H9 (cell line): ENCODE measurements at regions not wholly inside any gene's neighbourhood (a gene's known extent, or its start where the extent isn't known, plus 50 kb on each side); places are given as distances from the start of the nearest gene placed in this dataset.

Experiments
- DNase-seq: peaks from one replicate; pipeline ENCODE4 v3.0.0-alpha.2; 2017
- H2AFZ ChIP-seq: one replicate; pipeline ENCODE4 v1.6.1; 2013; ENCODE audit warnings: mild to moderate bottlenecking, low read length, control low read depth, moderate library complexity
- H2AK5ac ChIP-seq: 2 replicates; pipeline ENCODE4 v1.6.1; 2013; ENCODE audit warnings: low read length, control low read depth, mixed read lengths; ENCODE audit not compliant: insufficient read length
- H2BK120ac ChIP-seq: one replicate; pipeline ENCODE4 v1.6.1; 2013; ENCODE audit warnings: low read depth, mild to moderate bottlenecking, low read length, control low read depth, inconsistent platforms; ENCODE audit not compliant: poor library complexity, severe bottlenecking
- H2BK12ac ChIP-seq: 2 replicates; pipeline ENCODE4 v1.6.1; 2013; ENCODE audit warnings: low read length, control low read depth, mixed read lengths, low read depth; ENCODE audit not compliant: insufficient read length
- H2BK15ac ChIP-seq: 2 replicates; pipeline ENCODE4 v1.6.1; 2013; ENCODE audit warnings: low read depth, low read length, control low read depth
- H2BK20ac ChIP-seq: one replicate; pipeline ENCODE4 v1.6.1; 2013; ENCODE audit warnings: low read depth, mild to moderate bottlenecking, low read length, control low read depth, inconsistent platforms; ENCODE audit not compliant: poor library complexity, severe bottlenecking
- H2BK5ac ChIP-seq: 2 replicates; pipeline ENCODE4 v1.6.1; 2013; ENCODE audit warnings: low read length, control low read depth, mixed read lengths; ENCODE audit not compliant: insufficient read length
- H3K14ac ChIP-seq: 2 replicates; pipeline ENCODE4 v1.6.1; 2013; ENCODE audit warnings: low read length, control low read depth; ENCODE audit not compliant: insufficient read depth
- H3K18ac ChIP-seq: 2 replicates; pipeline ENCODE4 v1.6.1; 2013; ENCODE audit warnings: low read depth, mild to moderate bottlenecking, mixed read lengths, low read length, control low read depth; ENCODE audit not compliant: insufficient read length
- H3K23ac ChIP-seq: 2 replicates; pipeline ENCODE4 v1.6.1; 2013; ENCODE audit warnings: low read length, control low read depth, mixed read lengths, low read depth; ENCODE audit not compliant: insufficient read length
- H3K23me2 ChIP-seq: 2 replicates; pipeline ENCODE4 v1.6.1; 2013; ENCODE audit warnings: low read depth, mild to moderate bottlenecking, mixed read lengths, low read length, control low read depth; ENCODE audit not compliant: insufficient read length, poor library complexity, severe bottlenecking
- H3K27ac ChIP-seq: 2 replicates; pipeline ENCODE4 v1.5.1; 2013; ENCODE audit warnings: low read length, control low read depth, mixed read lengths, low read depth; ENCODE audit not compliant: insufficient read length
- H3K27me3 ChIP-seq: 2 replicates; pipeline ENCODE4 v1.6.1; 2013; ENCODE audit warnings: low read length, control low read depth, inconsistent platforms; ENCODE audit not compliant: insufficient read depth
- H3K4ac ChIP-seq: 2 replicates; pipeline ENCODE4 v1.6.1; 2013; ENCODE audit warnings: low read depth, mild to moderate bottlenecking, control low read depth, inconsistent platforms, low read length, moderate library complexity
- H3K4me1 ChIP-seq: 2 replicates; pipeline ENCODE4 v1.6.1; 2013; ENCODE audit warnings: low read length, control low read depth, inconsistent platforms; ENCODE audit not compliant: insufficient read depth
- H3K4me2 ChIP-seq: 2 replicates; pipeline ENCODE4 v1.6.1; 2013; ENCODE audit warnings: low read length, control low read depth, mixed read lengths; ENCODE audit not compliant: insufficient read length, insufficient read depth
- H3K56ac ChIP-seq: 2 replicates; pipeline ENCODE4 v1.6.1; 2013; ENCODE audit warnings: low read depth, mild to moderate bottlenecking, mixed read lengths, low read length, control low read depth; ENCODE audit not compliant: insufficient read length
- H3K79me1 ChIP-seq: 2 replicates; pipeline ENCODE4 v1.6.1; 2013; ENCODE audit warnings: low read depth, mild to moderate bottlenecking, moderate library complexity, low read length, control low read depth, inconsistent platforms; ENCODE audit not compliant: insufficient read depth, poor library complexity, severe bottlenecking
- H3K79me2 ChIP-seq: 2 replicates; pipeline ENCODE4 v1.6.1; 2013; ENCODE audit warnings: low read length, control low read depth, inconsistent platforms; ENCODE audit not compliant: insufficient read depth
- H3K9ac ChIP-seq: 2 replicates; pipeline ENCODE4 v1.6.1; 2013; ENCODE audit warnings: low read length, control low read depth, mixed read lengths; ENCODE audit not compliant: insufficient read length; ENCODE audit errors: extremely low read depth
- H3K9me3 ChIP-seq: one replicate; pipeline ENCODE4 v1.6.1; 2013; ENCODE audit warnings: low read depth, low read length, inconsistent platforms; ENCODE audit not compliant: control insufficient read depth
- H3T11ph ChIP-seq: one replicate; pipeline ENCODE4 v1.6.1; 2013; ENCODE audit warnings: mild to moderate bottlenecking, low read length, control low read depth, inconsistent platforms
- H4K20me1 ChIP-seq: one replicate; pipeline ENCODE4 v1.6.1; 2013; ENCODE audit not compliant: control insufficient read depth, insufficient read length, insufficient read depth
- H4K5ac ChIP-seq: 2 replicates; pipeline ENCODE4 v1.6.1; 2013; ENCODE audit warnings: low read depth, mild to moderate bottlenecking, mixed read lengths, low read length, control low read depth; ENCODE audit not compliant: insufficient read length
- H4K8ac ChIP-seq: replicated peaks from 2 replicates; pipeline ENCODE4 v1.6.1; 2013; ENCODE audit warnings: low read length, control low read depth, mixed read lengths, low read depth; ENCODE audit not compliant: insufficient read length
- H4K91ac ChIP-seq: 2 replicates; pipeline ENCODE4 v1.6.1; 2013; ENCODE audit warnings: low read depth, mild to moderate bottlenecking, moderate library complexity, mixed read lengths, low read length, control low read depth; ENCODE audit not compliant: insufficient read length
- H3K27ac Mint-ChIP-seq, 3 experiments: 2 replicates in 2 of 3; 3 replicates in 1 of 3; pipeline ENCODE4 v1.8.0; 2020 to 2021; ENCODE audit warnings: mixed read lengths in 3 of 3, mild to moderate bottlenecking in 1 of 3, moderate library complexity in 1 of 3
- H3K27me3 Mint-ChIP-seq: 2 replicates; pipeline ENCODE4 v1.8.0; 2021; ENCODE audit warnings: low read depth, mild to moderate bottlenecking, moderate library complexity, mixed read lengths
- H3K36me3 Mint-ChIP-seq, 3 experiments: 2 replicates in 2 of 3; 3 replicates in 1 of 3; pipeline ENCODE4 v1.8.0; 2020 to 2021; ENCODE audit warnings: low read depth in 3 of 3, mixed read lengths in 3 of 3; ENCODE audit not compliant: insufficient read depth in 1 of 3
- H3K4me1 Mint-ChIP-seq, 2 experiments: 2 replicates each; pipeline ENCODE4 v1.8.0; 2020; ENCODE audit warnings: mixed read lengths in 2 of 2
- H3K4me3 Mint-ChIP-seq, 2 experiments: 2 replicates in 1 of 2; 3 replicates in 1 of 2; pipeline ENCODE4 v1.8.0; 2020 to 2021; ENCODE audit warnings: mild to moderate bottlenecking in 2 of 2, mixed read lengths in 2 of 2, moderate library complexity in 1 of 2
- H3K9me3 Mint-ChIP-seq, 2 experiments: 2 replicates in 1 of 2; 3 replicates in 1 of 2; pipeline ENCODE4 v1.8.0; 2020; ENCODE audit warnings: mild to moderate bottlenecking in 2 of 2, mixed read lengths in 2 of 2, moderate library complexity in 1 of 2
- CTCF ChIP-seq: fragments of 200-600 bp; sonication (generic); conservative IDR thresholded peaks from 3 replicates; pipeline ENCODE4 v1.8.0; 2021; ENCODE audit warnings: antibody characterized with exemption, mild to moderate bottlenecking
- WGBS: extraction: QIAGEN DNeasy Blood & Tissue Kit; methylation state at CpG from one replicate; pipeline ENCODE4 v1.1.7; 2013; ENCODE audit warnings: missing lambda C conversion rate, low lambda C conversion rate, mixed read lengths; ENCODE audit not compliant: insufficient read length; ENCODE audit errors: extremely low coverage; 5-methylcytosine and 5-hydroxymethylcytosine counted together

- Histone ChIP-seq H3K4ac (no peak overlapping the region), H3K79me2 (no peaks in the 10 kb centered on the region), H4K91ac (no peak overlapping the region), H3K9ac (no peak overlapping the region), H3K27me3 (no peaks in the 10 kb centered on the region), H3K23ac (no peak overlapping the region), H3K18ac (no peak overlapping the region), H3K79me1 (no peaks in the 10 kb centered on the region), H3K23me2 (no peaks in the 10 kb centered on the region), H2BK5ac (no peak overlapping the region), H3K4me1 (no peaks in the 10 kb centered on the region), H2AK5ac (no peak overlapping the region), H4K20me1 (no peaks in the 10 kb centered on the region), H3K4me2 (no peak overlapping the region), H4K8ac (no peak overlapping the region), H2BK20ac (no peak overlapping the region), H3K56ac (no peak overlapping the region), H3T11ph (no peak overlapping the region), H2AFZ (no peak overlapping the region), H3K9me3 (no peaks in the 10 kb centered on the region), H2BK120ac (no peak overlapping the region), H4K5ac (no peak overlapping the region), H2BK15ac (no peak overlapping the region), H3K14ac (no peak overlapping the region), H3K27ac (no peak overlapping the region), H2BK12ac (no peak overlapping the region)
- H3K27ac Mint-ChIP-seq: no peak overlapping the region
- H3K4me3 Mint-ChIP-seq: no peak overlapping the region
- no CpG with 5 or more reads among the region's 2 CpGs for WGBS
- H3K27me3 Mint-ChIP-seq: no peaks in the 10 kb centered on the region; the same call in 1 of the 2 replicates
- no peak for TF ChIP-seq CTCF
- no peaks in the 10 kb centered on the region for H3K9me3 Mint-ChIP-seq
- DNase-seq: no peak
- H3K4me1 Mint-ChIP-seq: no peaks in the 10 kb centered on the region
- no peaks in the 10 kb centered on the region for H3K36me3 Mint-ChIP-seq
Measured at GRCh38 chr7:113402005-113402404, 283.7 kb upstream of the SMIM30 start.
